CD4-positive, CD25-positive, alpha-beta regulatory T cell (primary cell): ENCODE measurements at regions not wholly inside any gene's neighbourhood (a gene's known extent, or its start where the extent isn't known, plus 50 kb on each side); places are given as distances from the start of the nearest gene placed in this dataset.

Experiments
- ATAC-seq, 2 donors: fragments of 150-1000 bp; cut with Tn5 transposase; one replicate each; pipeline ENCODE4 v1.10.0; 2021; ENCODE audit warnings: low read depth in 2 of 2, moderate number of reproducible peaks in 2 of 2, moderate library complexity in 1 of 2
- DNase-seq, 3 donors: peaks; one replicate each; pipeline versions ENCODE4 v3.0.0 to v3.0.0-alpha.2; 2012 to 2022; ENCODE audit warnings: mixed read lengths in 1 of 3
- H3K27ac ChIP-seq: one replicate; pipeline ENCODE4 v1.7.0; 2013; ENCODE audit warnings: mild to moderate bottlenecking, low read length; ENCODE audit not compliant: insufficient read depth, poor library complexity, severe bottlenecking
- H3K27me3 ChIP-seq: one replicate; pipeline ENCODE4 v1.7.0; 2013; ENCODE audit warnings: low read length; ENCODE audit not compliant: control insufficient read depth, insufficient read depth
- H3K36me3 ChIP-seq: one replicate; pipeline ENCODE4 v1.7.0; 2013; ENCODE audit warnings: mild to moderate bottlenecking, low read length, moderate library complexity; ENCODE audit not compliant: control insufficient read depth, insufficient read depth
- H3K4me1 ChIP-seq: 2 replicates; pipeline ENCODE4 v1.7.0; 2013; ENCODE audit warnings: mild to moderate bottlenecking, low read length; ENCODE audit not compliant: insufficient read depth, control insufficient read depth, poor library complexity, severe bottlenecking
- H3K4me3 ChIP-seq: one replicate; pipeline ENCODE4 v1.7.0; 2013; ENCODE audit warnings: low read depth, mild to moderate bottlenecking, low read length, moderate library complexity
- H3K9me3 ChIP-seq, 2 experiments: 1 replicate in 1 of 2; 2 replicates in 1 of 2; pipeline ENCODE4 v1.7.0; 2013; ENCODE audit warnings: low read length in 2 of 2, mild to moderate bottlenecking in 1 of 2, moderate library complexity in 1 of 2; ENCODE audit not compliant: control insufficient read depth in 2 of 2
- H3K27ac Mint-ChIP-seq, 3 donors: one replicate each; pipeline ENCODE4 v1.8.0; 2020 to 2022; ENCODE audit warnings: mild to moderate bottlenecking in 3 of 3, mixed read lengths in 3 of 3, moderate library complexity in 2 of 3
- H3K27me3 Mint-ChIP-seq: one replicate; pipeline ENCODE4 v1.8.0; 2022; ENCODE audit warnings: mild to moderate bottlenecking, mixed read lengths
- H3K36me3 Mint-ChIP-seq: one replicate; pipeline ENCODE4 v1.8.0; 2020; ENCODE audit warnings: mixed read lengths
- H3K4me1 Mint-ChIP-seq, 4 donors: one replicate each; pipeline ENCODE4 v1.8.0; 2020 to 2022; ENCODE audit warnings: mixed read lengths in 4 of 4, mild to moderate bottlenecking in 1 of 4
- H3K4me3 Mint-ChIP-seq, 4 donors: one replicate each; pipeline ENCODE4 v1.8.0; 2020 to 2022; ENCODE audit warnings: mild to moderate bottlenecking in 4 of 4, mixed read lengths in 4 of 4, moderate library complexity in 3 of 4
- H3K9me3 Mint-ChIP-seq, 7 donors: one replicate each; pipeline ENCODE4 v1.8.0; 2020 to 2022; ENCODE audit warnings: mixed read lengths in 7 of 7, mild to moderate bottlenecking in 3 of 7, moderate library complexity in 2 of 7

DNA sequence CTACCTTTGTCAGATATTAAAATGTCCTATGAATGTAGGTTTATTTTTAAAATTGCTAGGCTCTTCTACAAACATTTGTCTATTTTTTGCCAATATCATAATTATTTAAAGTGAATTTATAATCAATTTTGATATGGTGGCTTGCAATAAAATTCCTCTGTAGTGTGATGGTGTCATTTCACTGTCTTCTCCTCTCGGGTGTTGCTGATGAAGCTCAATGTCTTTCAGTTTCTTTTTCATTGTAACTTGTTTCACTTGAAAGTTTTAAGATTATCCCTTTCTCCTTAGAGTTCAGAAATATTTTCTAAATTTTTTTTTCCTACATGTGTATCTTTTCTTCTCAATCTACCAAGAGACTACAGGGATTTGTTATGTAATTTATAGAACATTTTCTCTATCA lies 267.1 kb upstream of the EDNRB start:
- no peaks in the 10 kb centered on the region for H3K9me3 ChIP-seq

DNA sequence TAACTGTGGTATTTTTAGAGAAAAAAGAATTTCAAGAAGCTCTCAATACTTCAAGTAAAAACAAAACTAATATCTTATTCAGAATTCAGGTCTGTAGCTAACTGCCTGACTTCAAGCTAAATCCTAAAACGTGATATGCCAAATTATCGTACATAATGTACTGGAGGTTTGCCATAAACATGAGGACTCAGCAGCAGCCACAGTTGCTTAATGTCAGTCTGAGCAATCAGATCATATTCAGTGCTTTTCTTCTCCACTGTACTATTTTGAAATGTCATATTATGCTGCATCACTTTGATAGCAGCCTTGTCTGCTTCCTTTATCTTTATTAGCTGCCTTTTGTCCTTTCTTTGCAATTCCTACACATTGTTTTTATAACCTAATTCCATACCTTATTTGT lies 265.1 kb upstream of the EDNRB start:
- Histone ChIP-seq H3K36me3 (no peaks in the 10 kb centered on the region), H3K9me3 (no peaks in the 10 kb centered on the region), H3K27ac (no peak overlapping the region), H3K27me3 (no peaks in the 10 kb centered on the region), H3K4me3 (no peak overlapping the region), H3K4me1 (no peaks in the 10 kb centered on the region)
- DNase-seq (no peak), ATAC-seq (no peak)
- Mint-ChIP-seq H3K27ac (no peak overlapping the region), H3K4me3 (no peak overlapping the region), H3K36me3 (no peaks in the 10 kb centered on the region), H3K9me3 (peaks cover 0 to 5% (median 0%) of the 10 kb centered on the region in 7 donors), H3K4me1 (peaks cover 0 to 2% (median 0%) of the 10 kb centered on the region in 4 donors), H3K27me3 (no peaks in the 10 kb centered on the region)

More for the DNA sequence above, 267.1 kb upstream of the EDNRB start:
- H3K27ac ChIP-seq: no peak overlapping the region
- H3K27me3 ChIP-seq: no peaks in the 10 kb centered on the region
- Mint-ChIP-seq H3K4me1 (peaks cover 0 to 2% (median 0%) of the 10 kb centered on the region in 4 donors), H3K36me3 (no peaks in the 10 kb centered on the region), H3K4me3 (no peak overlapping the region), H3K9me3 (peaks cover 0 to 5% (median 1%) of the 10 kb centered on the region in 7 donors), H3K27me3 (no peaks in the 10 kb centered on the region), H3K27ac (no peak overlapping the region)
- DNase-seq (no peak), ATAC-seq (no peak)
- H3K4me3 ChIP-seq: no peak overlapping the region
- H3K4me1 ChIP-seq: no peaks in the 10 kb centered on the region
- no peaks in the 10 kb centered on the region for H3K36me3 ChIP-seq

DNA sequence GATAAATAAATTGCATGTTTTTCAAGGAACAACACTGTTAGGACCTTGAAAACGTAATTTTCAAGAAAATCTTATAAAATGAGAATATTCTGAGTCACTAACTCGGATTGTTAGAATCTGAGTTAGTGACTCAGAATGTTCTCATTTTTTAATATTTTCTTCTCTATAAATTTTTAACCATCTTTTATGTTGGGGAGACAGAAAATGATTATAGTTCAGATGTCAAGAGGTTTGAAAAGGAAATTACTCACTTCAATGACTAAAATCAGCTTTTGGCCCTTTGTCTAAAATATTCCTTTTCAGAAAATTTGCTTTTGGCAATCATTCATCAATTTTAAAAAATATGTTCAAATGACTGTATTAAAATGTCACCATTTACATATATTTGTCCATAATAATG lies 264.2 kb upstream of the EDNRB start:
- H3K27me3 Mint-ChIP-seq: no peaks in the 10 kb centered on the region
- ATAC-seq (no peak), DNase-seq (no peak)
- peaks cover 0 to 2% (median 0%) of the 10 kb centered on the region in 4 donors for H3K4me1 Mint-ChIP-seq
- no peak overlapping the region for H3K27ac Mint-ChIP-seq
- H3K4me1 ChIP-seq: no peaks in the 10 kb centered on the region
- no peaks in the 10 kb centered on the region for H3K27me3 ChIP-seq
- no peaks in the 10 kb centered on the region for H3K36me3 Mint-ChIP-seq
- H3K27ac ChIP-seq: no peak overlapping the region
- H3K4me3 ChIP-seq: no peak overlapping the region
- H3K4me3 Mint-ChIP-seq: no peak overlapping the region
- no peaks in the 10 kb centered on the region for H3K9me3 ChIP-seq
- peaks cover 0 to 5% (median 0%) of the 10 kb centered on the region in 7 donors for H3K9me3 Mint-ChIP-seq
- no peaks in the 10 kb centered on the region for H3K36me3 ChIP-seq

DNA sequence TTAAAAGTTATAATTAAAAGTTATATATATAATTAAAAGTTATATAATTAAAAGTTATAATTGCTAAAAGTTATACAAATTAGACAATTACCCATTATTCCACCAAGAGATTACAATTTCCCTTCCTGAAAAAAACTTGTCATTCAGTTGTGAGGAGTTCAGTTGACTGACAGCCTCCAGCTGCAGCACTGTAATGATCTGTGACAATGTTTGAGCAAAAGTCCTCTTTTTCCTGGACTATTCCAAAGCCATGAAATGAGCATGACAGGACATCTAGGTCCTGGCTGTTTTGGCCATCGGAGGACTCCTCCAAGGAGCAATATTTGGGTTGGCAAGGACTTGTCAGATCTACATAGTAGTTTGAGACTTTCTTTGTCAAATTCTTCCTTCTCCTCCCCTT lies 258.7 kb upstream of the EDNRB start:
- H3K4me1 ChIP-seq: no peaks in the 10 kb centered on the region
- DNase-seq: no peak
- no peak overlapping the region for H3K4me3 Mint-ChIP-seq
- peaks cover 0 to 2% (median 0%) of the 10 kb centered on the region in 4 donors for H3K4me1 Mint-ChIP-seq
- peaks cover 0 to 4% (median 0%) of the 10 kb centered on the region in 7 donors for H3K9me3 Mint-ChIP-seq
- no peaks in the 10 kb centered on the region for H3K36me3 Mint-ChIP-seq
- no peak for ATAC-seq
- H3K27me3 Mint-ChIP-seq: no peaks in the 10 kb centered on the region
- H3K27ac Mint-ChIP-seq: no peak overlapping the region
- no peaks in the 10 kb centered on the region for H3K27me3 ChIP-seq
- H3K9me3 ChIP-seq: no peaks in the 10 kb centered on the region
- H3K4me3 ChIP-seq: no peak overlapping the region
- no peaks in the 10 kb centered on the region for H3K36me3 ChIP-seq
- H3K27ac ChIP-seq: no peak overlapping the region

DNA sequence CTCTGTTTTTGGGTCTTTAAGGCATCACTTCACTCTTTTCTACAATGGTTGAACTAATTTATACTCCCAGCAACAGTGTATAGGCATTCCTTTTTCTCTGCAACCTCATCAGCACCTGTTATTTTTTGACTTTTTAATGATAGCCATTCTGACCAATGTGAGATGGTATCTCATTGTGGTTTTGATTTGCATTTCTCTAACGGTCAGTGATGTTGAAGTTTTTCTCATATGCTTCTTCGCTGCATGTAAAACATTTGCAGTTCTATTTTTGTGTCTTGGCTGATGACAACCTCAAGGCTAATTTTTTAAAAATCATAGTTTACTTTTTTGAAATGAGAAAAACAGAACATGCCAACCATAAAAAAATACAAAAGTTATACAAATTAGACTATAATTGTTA lies 258.2 kb upstream of the EDNRB start:
- H3K27ac Mint-ChIP-seq: no peak overlapping the region
- DNase-seq: no peak
- H3K27me3 ChIP-seq: no peaks in the 10 kb centered on the region
- no peak overlapping the region for H3K27ac ChIP-seq
- no peaks in the 10 kb centered on the region for H3K36me3 ChIP-seq
- H3K4me3 Mint-ChIP-seq: no peak overlapping the region
- ATAC-seq: no peak
- no peak overlapping the region for H3K4me3 ChIP-seq
- peaks cover 0 to under 1% (median 0%) of the 10 kb centered on the region in 4 donors for H3K4me1 Mint-ChIP-seq
- H3K36me3 Mint-ChIP-seq: no peaks in the 10 kb centered on the region
- H3K9me3 Mint-ChIP-seq: peaks cover 0 to 4% (median 0%) of the 10 kb centered on the region in 7 donors
- H3K9me3 ChIP-seq: no peaks in the 10 kb centered on the region
- H3K4me1 ChIP-seq: no peaks in the 10 kb centered on the region
- H3K27me3 Mint-ChIP-seq: no peaks in the 10 kb centered on the region

DNA sequence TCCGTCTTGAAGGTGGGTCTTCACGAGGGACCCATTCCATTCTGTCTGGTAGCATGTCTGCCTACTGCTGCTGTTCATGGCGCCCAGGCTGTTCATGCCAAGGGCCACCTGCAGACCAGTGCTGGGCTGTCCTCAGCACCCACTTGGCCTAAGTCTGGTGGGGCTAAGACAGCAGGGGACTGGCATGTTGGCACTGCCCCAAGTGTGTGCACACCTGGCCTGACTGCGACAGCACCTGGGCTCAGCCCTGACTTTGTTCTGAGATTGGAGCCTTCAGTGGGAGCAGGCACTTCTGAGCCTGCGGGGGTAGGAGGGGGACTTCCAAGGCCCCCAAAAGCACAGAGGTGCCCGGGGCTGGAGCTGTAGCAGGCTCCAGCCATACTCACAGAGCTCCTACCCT lies 250.8 kb upstream of the EDNRB start:
- Mint-ChIP-seq H3K4me3 (no peak overlapping the region), H3K4me1 (no peaks in the 10 kb centered on the region), H3K9me3 (peaks cover 0 to 7% (median 0%) of the 10 kb centered on the region in 7 donors), H3K36me3 (no peaks in the 10 kb centered on the region), H3K27me3 (peaks cover 4% of the 10 kb centered on the region), H3K27ac (no peak overlapping the region)
- no peak overlapping the region for H3K27ac ChIP-seq
- H3K36me3 ChIP-seq: no peaks in the 10 kb centered on the region
- ATAC-seq: no peak
- H3K27me3 ChIP-seq: no peaks in the 10 kb centered on the region
- H3K4me3 ChIP-seq: no peak overlapping the region
- DNase-seq: no peak
- H3K4me1 ChIP-seq: no peaks in the 10 kb centered on the region
- H3K9me3 ChIP-seq: no peaks in the 10 kb centered on the region

DNA sequence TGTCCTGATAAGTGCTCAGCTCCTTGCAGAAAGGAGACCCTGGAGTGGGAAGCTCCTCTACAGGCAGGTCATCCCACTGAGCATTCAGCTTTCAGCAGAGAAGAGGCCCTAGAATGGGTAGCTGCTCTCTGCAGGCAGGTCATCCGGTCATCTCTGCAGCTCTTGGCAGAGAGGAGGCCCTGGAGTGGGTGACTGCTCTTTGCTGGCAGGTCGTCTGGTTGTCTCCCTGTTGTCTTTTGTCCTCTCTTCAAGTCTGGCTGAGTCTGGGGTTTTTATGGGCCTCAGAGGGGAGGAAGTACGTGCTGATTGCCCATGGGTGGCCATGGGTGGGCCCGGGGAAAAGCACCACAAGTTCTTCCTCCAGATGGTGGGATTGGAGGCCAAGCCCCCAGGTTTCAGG lies 250.3 kb upstream of the EDNRB start:
- H3K4me3 ChIP-seq: no peak overlapping the region
- Mint-ChIP-seq H3K36me3 (no peaks in the 10 kb centered on the region), H3K27ac (no peak overlapping the region), H3K4me1 (no peaks in the 10 kb centered on the region), H3K27me3 (peaks cover 4% of the 10 kb centered on the region), H3K4me3 (no peak overlapping the region), H3K9me3 (peaks cover 0 to 7% (median 0%) of the 10 kb centered on the region in 7 donors)
- no peak overlapping the region for H3K27ac ChIP-seq
- ATAC-seq (no peak), DNase-seq (no peak)
- H3K9me3 ChIP-seq: no peaks in the 10 kb centered on the region
- no peaks in the 10 kb centered on the region for H3K27me3 ChIP-seq
- H3K4me1 ChIP-seq: no peaks in the 10 kb centered on the region
- no peaks in the 10 kb centered on the region for H3K36me3 ChIP-seq

DNA sequence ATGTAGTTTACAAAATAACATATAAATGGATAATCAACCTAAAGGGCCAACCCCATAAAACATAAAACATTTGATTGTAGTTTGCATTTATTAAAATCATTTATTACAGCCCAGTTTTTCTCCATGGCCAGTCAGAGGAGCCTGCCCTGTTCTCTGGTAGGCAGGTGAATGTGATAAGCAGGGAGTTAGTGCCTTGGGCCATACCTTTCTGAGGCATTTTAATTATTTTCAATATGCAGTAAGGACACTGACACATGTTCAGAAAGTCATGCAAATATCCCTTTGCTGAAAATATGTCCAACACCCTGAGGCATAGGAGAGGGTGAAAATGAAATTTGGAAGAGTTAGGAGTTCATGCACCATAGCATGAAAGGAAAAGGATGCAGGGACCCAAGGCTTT lies 242.6 kb upstream of the EDNRB start:
- Histone ChIP-seq H3K4me3 (no peak overlapping the region), H3K27me3 (no peaks in the 10 kb centered on the region), H3K4me1 (no peaks in the 10 kb centered on the region), H3K36me3 (no peaks in the 10 kb centered on the region), H3K27ac (no peak overlapping the region), H3K9me3 (no peaks in the 10 kb centered on the region)
- H3K27ac Mint-ChIP-seq: no peak overlapping the region
- H3K4me3 Mint-ChIP-seq: no peak overlapping the region
- no peaks in the 10 kb centered on the region for H3K36me3 Mint-ChIP-seq
- peaks cover 0 to 3% (median 0%) of the 10 kb centered on the region in 7 donors for H3K9me3 Mint-ChIP-seq
- no peaks in the 10 kb centered on the region for H3K4me1 Mint-ChIP-seq
- no peaks in the 10 kb centered on the region for H3K27me3 Mint-ChIP-seq
- no peak for DNase-seq
- ATAC-seq: no peak
